Nephron progenitor cell (in vitro differentiated cells): ENCODE measurements at regions not wholly inside any gene's neighbourhood (a gene's known extent, or its start where the extent isn't known, plus 50 kb on each side); places are given as distances from the start of the nearest gene placed in this dataset.

ENCODE experiments used
- DNase-seq: peaks from one replicate; pipeline ENCODE4 v3.0.0; 2021
- H3K27ac Mint-ChIP-seq: 2 replicates; pipeline ENCODE4 v1.8.0; 2021; ENCODE audit warnings: mild to moderate bottlenecking, moderate library complexity, mixed read lengths
- H3K27me3 Mint-ChIP-seq: 2 replicates; pipeline ENCODE4 v1.8.0; 2021; ENCODE audit warnings: mild to moderate bottlenecking, low read depth, mixed read lengths; ENCODE audit not compliant: poor library complexity
- H3K36me3 Mint-ChIP-seq: 2 replicates; pipeline ENCODE4 v1.8.0; 2021; ENCODE audit warnings: low read depth, mixed read lengths
- H3K4me1 Mint-ChIP-seq: 2 replicates; pipeline ENCODE4 v1.8.0; 2021; ENCODE audit warnings: mixed read lengths
- H3K4me3 Mint-ChIP-seq: 2 replicates; pipeline ENCODE4 v1.8.0; 2021; ENCODE audit warnings: mild to moderate bottlenecking, moderate library complexity, mixed read lengths
- H3K9me3 Mint-ChIP-seq: 2 replicates; pipeline ENCODE4 v1.8.0; 2021; ENCODE audit warnings: mild to moderate bottlenecking, moderate library complexity, mixed read lengths
- TF ChIP-seq, protein P1 (sequence below): fragments of 200-600 bp; sonication (generic); IDR thresholded peaks from 2 replicates; pipeline ENCODE4 v1.5.0; 2021; ENCODE audit warnings: antibody characterized with exemption

GRCh38 chr14:56491299-56492285, 88.0 kb upstream of the TMEM260 start:
- Mint-ChIP-seq H3K9me3 (no peaks in the 10 kb centered on the region), H3K4me3 (no peak overlapping the region)
- peak; percentile 73 for DNase-seq

DNA sequence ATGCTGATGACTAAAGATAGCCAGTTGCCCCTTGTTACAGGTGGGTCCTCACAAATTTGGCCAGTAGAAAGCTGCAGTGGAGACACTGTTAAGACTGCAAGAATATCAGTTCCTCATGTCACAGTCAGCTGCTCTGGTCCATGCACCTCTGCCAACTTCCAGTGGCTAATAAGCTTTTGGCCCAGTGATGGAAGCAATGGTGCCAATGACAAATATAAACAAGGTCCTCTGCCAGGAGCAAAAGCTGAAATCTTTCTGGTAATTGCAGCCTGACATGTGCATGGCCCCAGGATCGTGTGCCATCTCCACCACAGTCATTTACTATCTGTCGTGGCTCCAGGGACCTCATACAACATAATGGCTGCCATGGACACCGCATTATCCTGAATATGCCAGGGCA, 85.4 kb upstream of the TMEM260 start:
- H3K9me3 Mint-ChIP-seq, result no peaks in the 10 kb centered on the region

More at GRCh38 chr14:56491299-56492285, 88.0 kb upstream of the TMEM260 start:
- TF ChIP-seq, protein P1, sequence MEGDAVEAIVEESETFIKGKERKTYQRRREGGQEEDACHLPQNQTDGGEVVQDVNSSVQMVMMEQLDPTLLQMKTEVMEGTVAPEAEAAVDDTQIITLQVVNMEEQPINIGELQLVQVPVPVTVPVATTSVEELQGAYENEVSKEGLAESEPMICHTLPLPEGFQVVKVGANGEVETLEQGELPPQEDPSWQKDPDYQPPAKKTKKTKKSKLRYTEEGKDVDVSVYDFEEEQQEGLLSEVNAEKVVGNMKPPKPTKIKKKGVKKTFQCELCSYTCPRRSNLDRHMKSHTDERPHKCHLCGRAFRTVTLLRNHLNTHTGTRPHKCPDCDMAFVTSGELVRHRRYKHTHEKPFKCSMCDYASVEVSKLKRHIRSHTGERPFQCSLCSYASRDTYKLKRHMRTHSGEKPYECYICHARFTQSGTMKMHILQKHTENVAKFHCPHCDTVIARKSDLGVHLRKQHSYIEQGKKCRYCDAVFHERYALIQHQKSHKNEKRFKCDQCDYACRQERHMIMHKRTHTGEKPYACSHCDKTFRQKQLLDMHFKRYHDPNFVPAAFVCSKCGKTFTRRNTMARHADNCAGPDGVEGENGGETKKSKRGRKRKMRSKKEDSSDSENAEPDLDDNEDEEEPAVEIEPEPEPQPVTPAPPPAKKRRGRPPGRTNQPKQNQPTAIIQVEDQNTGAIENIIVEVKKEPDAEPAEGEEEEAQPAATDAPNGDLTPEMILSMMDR, result peak; percentile 69
- Mint-ChIP-seq H3K27me3 (no peaks in the 10 kb centered on the region), H3K27ac (no peak overlapping the region), H3K36me3 (no peaks in the 10 kb centered on the region), H3K4me1 (peaks cover 11% of the 10 kb centered on the region)

GRCh38 chr14:56498112-56498511, 81.5 kb upstream of the TMEM260 start:
- TF ChIP-seq, protein P1, result no peak
- Mint-ChIP-seq H3K27ac (no peak overlapping the region), H3K4me3 (no peak overlapping the region), H3K36me3 (no peaks in the 10 kb centered on the region), H3K27me3 (no peaks in the 10 kb centered on the region), H3K4me1 (peaks cover 18% of the 10 kb centered on the region), H3K9me3 (no peaks in the 10 kb centered on the region)
- DNase-seq, result no peak

More for the DNA sequence above, 85.4 kb upstream of the TMEM260 start:
- H3K36me3 Mint-ChIP-seq, result no peaks in the 10 kb centered on the region
- H3K4me3 Mint-ChIP-seq, result no peak overlapping the region
- peaks cover 11% of the 10 kb centered on the region for H3K4me1 Mint-ChIP-seq
- no peak for DNase-seq
- no peak overlapping the region for H3K27ac Mint-ChIP-seq
- H3K27me3 Mint-ChIP-seq, result no peaks in the 10 kb centered on the region
- TF ChIP-seq, protein P1, result no peak

DNA sequence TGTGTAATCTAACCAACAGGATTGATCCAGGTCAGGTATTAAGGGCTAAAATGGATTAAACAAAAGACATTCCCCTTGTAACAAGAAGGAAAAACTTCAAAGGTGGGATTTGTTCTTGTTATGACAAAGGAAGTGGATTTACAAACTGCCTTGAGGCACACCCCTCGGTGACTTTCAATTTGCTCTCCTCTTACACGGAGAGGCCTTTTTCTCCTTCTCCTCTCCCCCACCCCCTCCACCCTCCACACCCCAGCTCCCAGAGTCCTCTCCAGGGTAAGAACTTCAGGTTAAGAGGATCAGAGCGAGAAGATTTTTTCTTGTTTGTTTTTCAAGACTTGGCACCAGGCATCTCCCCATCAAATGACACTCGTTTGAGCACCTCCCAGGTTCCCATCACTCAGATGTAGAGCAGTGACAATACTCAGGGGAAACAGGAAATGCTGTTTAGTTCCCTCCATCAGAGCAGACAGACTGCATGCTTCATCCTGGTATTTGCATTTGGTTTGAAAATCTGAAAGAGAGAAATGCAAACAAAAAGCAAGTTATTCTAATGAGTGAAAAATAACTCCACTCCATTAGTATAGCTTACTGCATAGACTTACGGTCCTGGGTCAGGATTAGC, 77.6 kb upstream of the TMEM260 start:
- H3K4me1 Mint-ChIP-seq, result peaks cover 18% of the 10 kb centered on the region
- H3K9me3 Mint-ChIP-seq, result peaks cover 3% of the 10 kb centered on the region
- H3K36me3 Mint-ChIP-seq, result no peaks in the 10 kb centered on the region
- H3K27ac Mint-ChIP-seq, result no peak overlapping the region
- no peak for DNase-seq
- no peaks in the 10 kb centered on the region for H3K27me3 Mint-ChIP-seq
- TF ChIP-seq, protein P1, result no peak
- H3K4me3 Mint-ChIP-seq, result no peak overlapping the region

DNA sequence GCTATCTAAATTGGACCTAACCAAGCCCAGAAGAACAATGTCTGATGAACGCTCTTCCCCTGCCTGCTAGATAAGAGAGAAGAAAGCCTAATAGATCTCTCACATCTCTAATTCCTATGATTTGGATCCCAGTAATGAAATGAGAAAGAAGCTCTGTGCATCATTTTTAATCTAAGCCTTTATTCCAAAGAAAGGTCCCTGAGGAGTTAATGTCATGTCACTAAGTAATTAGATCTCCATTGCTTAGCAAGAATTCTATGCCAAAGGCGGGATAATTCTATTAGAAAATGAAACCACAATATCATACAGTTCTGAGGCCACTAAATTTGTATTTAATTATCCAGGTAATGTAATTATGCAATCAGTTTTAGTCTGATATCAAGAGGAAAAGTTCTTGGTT, 74.2 kb upstream of the TMEM260 start:
- H3K9me3 Mint-ChIP-seq, result peaks cover 3% of the 10 kb centered on the region
- TF ChIP-seq, protein P1, result no peak

More for the DNA sequence above, 74.2 kb upstream of the TMEM260 start:
- no peak overlapping the region for H3K27ac Mint-ChIP-seq
- peaks cover 3% of the 10 kb centered on the region for H3K27me3 Mint-ChIP-seq
- no peak for DNase-seq
- no peaks in the 10 kb centered on the region for H3K36me3 Mint-ChIP-seq
- H3K4me3 Mint-ChIP-seq, result no peak overlapping the region
- H3K4me1 Mint-ChIP-seq, result peaks cover 18% of the 10 kb centered on the region
